Anterior cingulate cortex (tissue), 58 donors: ENCODE measurements at regions not wholly inside any gene's neighbourhood (a gene's known extent, or its start where the extent isn't known, plus 50 kb on each side); places are given as distances from the start of the nearest gene placed in this dataset.

Experiments used
- DNase-seq, 58 donors: peaks; one replicate each; lab custom pipeline; 2025; lab: John Stamatoyannopoulos, UW

DNA sequence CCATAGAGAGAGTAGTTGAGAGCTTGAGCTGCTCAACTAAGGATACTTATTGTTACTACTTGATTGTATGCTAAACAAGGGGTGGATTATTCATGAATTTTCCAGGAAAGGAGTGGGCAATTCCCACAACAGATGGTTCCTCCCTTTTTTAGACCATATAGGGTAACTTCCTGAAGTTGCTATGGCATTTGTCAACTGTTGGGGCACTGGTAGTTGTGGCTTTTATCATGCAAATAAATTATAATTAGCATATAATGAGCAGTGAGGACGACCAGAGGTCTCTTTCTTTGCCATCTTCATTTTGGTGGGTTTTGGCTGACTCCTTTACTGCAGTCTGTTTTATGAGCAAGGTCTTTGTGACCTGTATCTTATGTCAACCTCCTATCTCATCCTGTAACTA lies 1403.5 kb upstream of the PABPC4L start:
- DNase-seq = no peak

DNA sequence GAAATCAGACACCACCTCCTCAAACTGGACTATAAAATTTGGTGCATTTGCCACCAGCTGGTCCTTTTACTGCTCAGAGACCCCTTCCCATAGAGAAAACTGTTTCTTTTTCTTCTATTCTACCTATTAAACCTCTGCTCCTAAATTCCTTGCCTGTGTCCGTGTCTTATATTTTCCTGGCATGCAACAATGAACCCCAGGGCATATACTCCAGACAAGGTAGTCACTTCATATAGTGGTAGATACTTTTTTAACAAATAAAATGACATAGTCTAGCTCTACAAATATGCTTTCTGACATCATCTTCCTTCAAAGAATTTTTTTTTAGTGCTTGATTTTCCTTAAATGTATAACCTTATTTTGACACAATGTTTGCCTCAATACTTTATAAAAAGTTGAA lies 1402.9 kb upstream of the PABPC4L start:
- DNase-seq = no peak

DNA sequence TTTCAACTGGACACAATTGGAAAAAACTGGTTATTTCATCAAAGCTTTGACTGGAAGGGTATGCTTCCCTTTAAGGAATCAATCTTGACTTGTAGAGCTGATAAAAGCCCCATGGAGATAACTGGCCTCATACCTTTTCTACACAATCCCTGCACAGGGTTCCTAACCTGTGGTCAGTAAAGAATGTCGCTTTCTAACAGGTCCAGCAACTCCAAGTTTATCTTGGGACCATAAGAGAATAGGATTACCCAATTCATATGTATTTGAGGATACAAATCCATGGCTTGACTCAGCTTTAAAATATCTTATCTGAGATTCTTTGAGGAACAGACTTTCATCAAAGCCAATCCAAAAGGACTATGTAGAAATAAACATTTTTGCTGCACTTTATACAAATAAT lies 1399.8 kb upstream of the PABPC4L start:
- no peak for DNase-seq

DNA sequence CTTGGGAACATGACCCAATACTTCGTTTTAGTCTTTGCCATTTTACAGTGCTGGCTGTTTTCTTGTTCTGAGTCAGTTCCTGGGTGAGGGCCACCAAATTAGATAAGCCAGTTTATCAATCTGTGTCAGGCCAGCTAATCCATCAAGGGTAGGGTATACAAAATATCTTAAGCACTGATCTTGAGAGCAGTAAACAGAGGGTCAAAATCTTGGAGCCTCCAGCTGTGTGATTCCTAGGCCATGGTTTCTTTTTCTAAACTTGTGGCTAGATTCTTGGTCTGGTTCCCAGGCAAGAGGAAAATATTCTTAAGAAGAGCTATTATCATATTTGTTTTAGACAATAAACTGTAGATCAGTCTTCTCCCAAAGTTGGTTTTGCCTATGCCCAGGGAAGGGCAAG lies 1396.6 kb upstream of the PABPC4L start:
- no peak for DNase-seq

DNA sequence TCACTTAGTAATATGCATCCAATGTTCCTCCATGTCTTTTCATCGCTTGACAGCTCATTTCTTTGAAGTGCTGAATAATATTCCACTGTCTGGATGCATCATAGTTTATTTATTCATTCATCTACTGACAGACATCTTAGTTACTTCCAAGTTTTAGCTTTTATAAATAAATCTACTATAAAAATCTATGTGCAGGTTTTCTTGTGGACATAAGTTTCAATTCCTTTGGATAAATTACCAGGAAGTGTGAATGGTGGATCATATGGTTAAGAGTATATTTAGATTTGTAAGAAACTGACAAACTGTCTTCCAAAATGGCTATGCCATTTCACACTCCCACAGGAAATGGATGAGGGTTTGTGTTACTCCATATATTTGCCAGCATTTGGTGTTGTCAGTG lies 1392.9 kb upstream of the PABPC4L start:
- peak in 3 of 58 donors; percentile 13 to 24 (median 19) for DNase-seq

DNA sequence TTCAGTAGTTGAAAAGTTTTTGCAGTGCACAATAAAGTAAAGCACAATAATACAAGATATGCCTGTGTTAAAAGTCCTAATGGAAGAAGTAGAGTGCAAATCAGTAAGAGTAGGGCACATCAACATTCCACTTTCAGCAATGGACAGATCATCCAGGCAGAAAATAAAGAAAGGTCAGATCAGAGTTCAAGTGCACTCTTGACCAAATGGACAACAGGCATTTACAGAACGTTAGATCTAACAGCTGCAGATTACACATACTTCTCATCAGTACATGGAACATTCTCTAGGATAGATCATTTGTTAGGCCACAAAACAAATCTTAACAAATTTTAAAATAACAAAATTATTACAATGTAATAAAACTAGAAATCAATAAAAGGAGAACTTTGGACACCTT lies 1373.5 kb upstream of the PABPC4L start:
- no peak for DNase-seq

DNA sequence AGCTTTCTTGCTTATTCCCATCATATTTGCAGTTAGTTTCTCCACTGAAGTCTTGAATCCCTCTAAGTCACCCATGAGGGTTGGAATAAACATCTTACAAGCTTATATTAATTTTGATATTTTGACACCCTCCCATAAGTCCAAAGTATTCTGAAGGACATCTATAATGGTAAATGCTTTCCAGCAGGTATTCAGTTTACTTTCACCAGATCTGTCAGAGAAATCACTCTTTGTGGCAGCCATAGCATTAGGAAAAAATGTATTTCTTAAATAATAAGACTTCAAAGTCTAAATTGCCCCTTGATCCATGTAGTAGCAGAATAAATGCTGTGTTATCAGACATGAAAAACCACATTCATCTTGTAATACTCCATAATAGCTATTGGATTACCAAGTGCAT lies 1371.7 kb upstream of the PABPC4L start:
- no peak for DNase-seq

DNA sequence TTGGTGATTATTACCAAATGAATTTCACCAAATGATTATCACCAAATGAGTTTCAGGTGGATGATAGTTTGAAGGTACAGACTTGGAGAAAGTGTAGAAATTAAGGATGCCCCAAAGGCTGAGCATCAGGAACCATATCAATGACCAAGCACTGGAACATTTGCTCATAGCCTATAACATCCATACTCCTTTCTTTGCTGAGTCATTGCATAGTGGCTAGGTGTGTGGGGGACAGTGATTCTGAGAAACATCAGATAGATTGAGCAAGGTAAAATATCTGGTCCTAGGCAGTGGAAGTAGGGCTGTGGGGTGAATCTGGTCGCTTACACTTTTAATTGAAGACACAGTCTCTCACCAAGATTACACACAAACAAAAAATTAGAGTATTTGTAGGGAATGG lies 1362.5 kb upstream of the PABPC4L start:
- DNase-seq = no peak

DNA sequence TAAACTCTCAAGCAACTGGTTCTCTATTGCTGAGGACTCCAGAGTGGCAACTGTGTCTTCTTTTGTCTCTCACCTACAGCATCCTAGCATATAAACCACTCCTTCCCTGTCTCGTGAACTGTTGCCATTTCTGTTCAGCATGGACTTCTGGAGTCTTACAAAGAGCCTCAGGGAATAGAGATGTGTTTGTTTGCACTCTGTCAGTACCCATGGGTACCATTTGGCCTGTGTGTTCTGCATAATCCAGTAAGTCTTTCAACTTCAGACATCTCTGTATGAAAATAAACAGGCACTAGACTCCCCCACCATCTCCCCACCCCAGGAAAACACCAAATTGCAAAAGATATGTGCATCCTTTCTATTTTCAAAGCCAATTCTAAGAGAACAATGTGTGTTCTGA lies 1351.6 kb upstream of the PABPC4L start:
- no peak for DNase-seq

DNA sequence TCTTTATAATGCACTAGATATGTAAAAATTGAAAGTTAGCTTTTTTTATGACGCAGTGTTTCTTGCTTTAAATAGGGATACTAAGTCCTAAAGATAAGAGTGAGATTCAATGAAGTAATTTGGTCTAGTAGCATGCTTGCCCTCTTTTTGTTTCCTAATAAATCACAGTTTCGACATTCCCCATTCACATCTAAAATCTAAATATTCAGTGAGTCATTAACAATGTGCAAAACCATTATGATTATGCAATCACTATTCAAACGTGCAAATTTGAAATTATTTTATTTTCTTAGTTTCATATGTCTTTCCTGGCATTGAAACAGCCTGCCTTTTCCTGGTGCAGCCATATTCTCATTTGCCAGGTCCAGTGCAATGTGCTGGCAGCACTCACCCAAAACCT lies 1350.5 kb upstream of the PABPC4L start:
- DNase-seq = no peak

DNA sequence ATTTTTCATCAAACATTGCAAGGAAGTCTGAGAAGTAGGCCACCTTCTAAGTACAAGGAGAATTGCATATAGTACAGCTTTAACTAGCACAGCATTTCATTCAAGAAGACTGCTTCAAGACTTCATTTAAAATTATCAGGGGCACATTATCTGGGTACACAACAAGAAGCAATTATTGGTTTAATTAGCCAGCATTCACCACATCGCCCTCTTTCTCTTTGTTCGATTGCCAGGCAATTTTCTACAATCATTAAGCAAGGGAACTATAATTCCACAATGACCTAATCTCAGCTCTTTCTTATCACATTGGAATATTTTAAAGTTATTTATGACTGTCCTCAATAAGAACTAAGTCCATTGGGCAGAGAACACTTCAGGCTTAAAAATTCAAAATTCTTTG lies 1347.1 kb upstream of the PABPC4L start:
- DNase-seq = no peak

DNA sequence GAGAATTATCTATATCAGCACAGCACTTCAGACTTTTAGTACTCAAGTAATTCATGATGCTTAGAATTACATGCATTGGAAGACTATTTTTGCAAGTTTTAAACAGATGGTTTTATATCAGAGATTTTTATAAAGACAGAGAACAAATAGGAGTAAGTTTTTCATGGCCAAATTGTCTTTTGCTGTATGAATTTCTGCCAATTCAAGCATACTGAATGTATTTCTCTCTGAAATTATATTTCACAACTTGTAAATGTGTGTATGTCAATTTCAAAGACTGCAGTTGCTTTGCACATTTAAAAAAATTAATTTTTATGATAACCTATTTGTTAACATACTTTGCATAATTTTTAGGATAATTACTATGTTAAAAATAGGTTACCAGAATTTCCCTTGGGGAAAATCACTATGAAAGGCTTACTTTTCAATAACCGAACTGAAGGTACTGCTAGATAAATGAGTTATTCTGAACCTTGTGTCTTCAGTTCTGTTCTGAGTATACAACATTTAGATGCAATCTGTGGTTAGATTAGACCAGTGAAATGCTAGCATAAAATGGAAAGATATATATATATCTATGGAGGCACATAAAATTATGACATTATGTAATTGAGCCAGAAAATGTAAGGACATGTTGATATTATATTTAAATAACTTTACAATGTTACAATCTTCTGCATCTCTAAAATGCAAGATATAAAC lies 1344.2 kb upstream of the PABPC4L start:
- no peak for DNase-seq

DNA sequence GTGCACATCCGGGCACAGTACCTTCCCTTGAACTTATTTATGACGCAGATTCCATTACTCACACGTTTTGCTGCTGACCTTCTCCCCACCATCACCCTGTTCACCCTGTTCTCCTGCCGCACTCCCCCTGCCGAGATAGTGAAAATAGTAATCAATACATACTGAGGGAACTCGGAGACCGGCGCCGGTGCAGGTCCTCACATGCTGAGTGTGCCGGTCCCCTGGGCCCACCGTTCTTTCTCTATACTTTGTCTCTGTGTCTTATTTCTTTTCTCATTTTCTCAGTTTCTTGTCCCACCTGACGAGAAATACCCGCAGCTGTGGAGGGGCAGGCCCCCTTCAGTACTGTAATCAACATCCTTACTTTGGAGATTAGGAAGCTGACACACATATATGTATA lies 1337.1 kb upstream of the PABPC4L start:
- DNase-seq = no peak

DNA sequence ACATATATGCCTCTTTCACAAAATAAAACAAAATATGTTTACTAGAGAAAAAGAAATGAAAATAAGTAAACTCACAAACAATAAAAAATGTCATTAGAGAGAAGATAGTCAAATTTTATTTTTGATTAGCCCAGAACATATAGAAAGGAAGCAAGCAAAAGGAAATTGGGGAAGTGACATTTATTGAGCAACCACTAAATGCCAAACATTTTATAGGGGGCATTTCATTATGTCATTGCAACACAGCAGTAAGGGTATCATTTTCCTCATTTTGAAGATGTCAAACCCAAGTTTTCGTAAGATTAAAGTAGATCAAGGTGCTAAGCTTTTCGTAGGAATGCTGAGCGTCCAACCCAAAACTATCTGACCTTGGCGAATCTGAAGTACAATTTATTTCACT lies 1331.5 kb upstream of the PABPC4L start:
- DNase-seq = no peak

DNA sequence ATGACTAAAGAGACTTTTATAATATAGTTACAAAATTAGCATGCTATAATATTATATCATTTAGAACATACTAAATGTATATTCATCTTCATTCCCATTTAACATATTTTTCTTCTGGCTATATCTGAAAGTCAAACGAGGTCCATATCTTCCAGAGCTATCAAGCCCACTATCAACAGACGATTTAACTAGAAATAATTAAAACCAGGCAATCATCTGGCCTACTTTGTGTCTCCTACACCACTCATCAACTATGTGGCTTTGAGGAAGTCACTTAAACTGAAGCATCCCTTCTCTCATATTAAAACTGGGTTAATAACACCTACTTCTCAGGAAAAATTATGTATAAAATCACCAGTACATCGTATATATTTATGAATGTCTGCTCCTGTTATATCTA lies 1330.5 kb upstream of the PABPC4L start:
- DNase-seq = no peak

DNA sequence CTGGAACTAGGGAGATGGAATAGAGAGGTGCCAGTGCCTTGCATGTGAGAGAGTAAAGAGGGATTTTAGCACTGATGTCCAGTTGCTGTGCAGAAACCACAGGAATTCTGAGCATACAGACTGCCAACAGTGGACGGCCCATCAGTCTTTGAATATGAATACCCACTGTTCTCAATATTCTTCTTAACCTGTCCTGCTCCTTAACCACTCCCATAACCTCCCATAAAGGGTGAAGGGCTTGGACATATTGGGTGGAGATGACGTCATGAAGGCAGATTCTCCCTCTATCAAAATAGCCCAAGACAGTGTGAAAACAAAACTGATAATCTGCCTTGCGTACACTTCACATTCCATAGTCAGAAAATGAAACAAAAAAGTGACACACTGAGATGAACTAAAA lies 1313.7 kb upstream of the PABPC4L start:
- DNase-seq = no peak

DNA sequence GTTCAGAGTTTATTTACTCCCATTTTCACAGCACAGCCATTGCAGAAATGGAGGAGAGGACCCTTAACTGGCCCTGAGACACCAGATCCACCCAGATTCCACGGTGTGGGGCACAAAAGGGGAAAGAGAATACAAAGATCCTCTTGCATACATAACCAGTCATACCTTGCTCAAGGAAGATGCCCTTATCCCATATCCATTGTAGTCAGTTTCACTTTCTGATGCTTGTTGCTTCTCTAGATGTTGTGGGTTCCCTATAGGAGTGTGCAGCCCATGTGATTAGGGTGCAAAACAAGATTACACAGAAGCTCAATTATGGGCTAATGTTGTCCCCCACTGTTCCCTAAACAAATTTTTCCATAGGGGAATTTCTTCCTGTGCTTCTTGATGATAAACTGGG lies 1309.0 kb upstream of the PABPC4L start:
- no peak for DNase-seq

DNA sequence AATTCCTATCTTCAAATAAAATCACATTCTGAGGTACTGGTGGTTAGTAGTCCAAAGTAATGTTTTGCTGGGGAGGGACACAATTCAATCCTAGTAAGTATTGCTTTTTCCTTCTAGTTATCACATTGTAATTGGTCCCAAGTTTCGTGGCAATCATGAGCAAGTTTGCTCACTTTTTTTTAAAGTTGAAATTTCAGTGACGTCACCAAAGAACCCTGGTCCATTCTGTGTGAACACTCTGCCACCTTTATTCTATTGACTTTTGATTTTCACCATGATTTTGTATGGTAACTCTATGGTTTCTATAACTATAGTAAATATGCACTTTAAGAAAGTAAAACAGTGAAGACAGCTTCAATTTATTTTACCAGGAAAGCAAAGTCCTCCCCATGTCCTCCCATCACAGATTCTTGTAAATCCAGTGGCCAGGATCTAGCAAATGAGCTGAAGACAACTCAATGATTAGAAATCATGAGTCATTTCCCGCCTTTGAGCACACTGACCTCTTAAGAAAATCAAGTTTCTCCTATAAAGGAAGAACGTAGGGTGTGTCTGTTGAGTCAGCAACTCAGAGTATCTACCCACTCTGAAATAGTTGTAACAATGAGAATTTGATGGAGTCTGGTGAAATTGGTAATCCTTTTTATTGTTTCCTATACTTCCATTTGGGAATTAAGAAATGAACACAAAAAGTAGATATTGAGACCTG lies 1306.6 kb upstream of the PABPC4L start:
- no peak for DNase-seq

DNA sequence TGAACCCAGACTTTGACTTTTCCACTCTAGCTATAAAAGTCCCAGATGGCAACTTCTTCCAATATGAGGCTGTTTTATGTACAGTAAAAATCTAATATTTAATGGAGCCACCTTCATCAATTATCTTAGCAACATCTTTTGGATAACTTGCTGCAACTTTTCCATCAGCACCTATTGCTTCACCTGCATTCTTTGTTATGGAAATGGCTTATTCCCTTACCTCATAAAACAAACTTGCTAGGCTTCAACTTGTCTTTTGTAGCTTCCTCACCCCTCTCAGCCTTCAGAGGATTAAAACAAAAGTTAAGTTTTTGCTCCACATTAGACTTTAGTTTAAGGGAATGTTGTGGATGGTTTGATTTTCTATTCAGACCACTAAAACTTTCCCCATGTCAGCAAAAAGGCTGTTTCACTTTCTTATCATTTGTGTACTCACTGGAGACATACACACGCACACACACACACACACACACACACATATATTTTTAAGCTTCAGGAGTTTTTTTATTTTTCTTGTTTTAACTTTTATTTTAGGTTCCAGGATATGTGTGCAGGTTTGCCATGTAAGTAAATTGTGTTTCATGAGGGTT lies 1296.1 kb upstream of the PABPC4L start:
- DNase-seq = no peak

DNA sequence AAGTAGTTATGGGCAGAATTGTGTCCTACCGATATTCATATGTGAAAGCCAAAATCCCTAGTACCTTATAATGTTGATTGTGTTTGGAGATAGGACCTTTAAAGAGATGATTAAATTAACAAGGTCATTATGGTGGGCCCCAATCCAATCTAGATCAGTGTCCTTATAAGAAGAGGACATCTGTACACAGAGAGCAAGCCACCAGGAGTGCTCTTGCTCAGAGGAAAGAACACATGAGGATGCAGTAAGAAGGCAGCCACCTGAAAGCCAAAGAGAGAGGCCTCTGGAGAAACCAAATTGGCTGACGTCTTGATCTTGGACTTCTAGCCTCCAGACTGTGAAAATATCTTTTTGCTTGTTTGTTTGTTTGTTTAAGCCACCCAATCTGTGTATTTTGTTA lies 1290.8 kb upstream of the PABPC4L start:
- no peak for DNase-seq

DNA sequence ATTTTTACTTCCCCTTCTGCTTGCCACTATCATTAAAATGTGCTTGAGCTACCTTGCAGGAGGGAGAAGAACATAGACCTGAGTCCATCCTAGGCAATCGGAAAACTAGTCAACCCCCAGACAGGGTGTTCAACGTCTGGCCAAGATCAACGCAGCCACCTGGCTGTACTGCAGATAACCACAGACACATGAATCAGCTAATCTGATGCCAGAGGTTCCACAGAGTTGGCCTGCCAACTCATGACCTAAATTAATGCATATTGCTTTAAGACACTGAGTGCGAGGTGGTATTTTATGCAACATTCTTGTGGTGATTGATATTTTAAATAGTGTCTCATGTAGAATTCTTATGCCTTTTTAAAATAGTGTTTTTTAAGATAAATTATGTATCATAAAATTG lies 1283.8 kb upstream of the PABPC4L start:
- DNase-seq = no peak

DNA sequence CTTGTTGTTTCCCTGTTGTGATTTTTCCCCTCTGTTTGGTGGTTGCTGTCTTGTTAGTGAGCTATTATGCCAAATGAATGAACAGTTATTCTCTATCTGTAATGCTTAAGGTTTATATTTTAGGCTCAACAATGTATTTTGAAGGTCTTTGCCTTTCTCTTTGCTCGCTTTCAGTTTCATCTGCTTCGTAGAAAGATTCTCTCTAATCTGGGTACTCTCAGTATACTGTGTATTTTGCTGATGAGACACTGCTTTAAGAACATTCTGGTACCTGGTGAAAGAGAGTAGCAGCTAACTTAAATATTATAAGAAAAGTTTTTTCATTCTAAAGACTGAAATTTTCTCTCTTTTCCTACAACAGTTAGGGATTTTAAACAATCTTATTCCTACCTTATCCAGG lies 1274.7 kb upstream of the PABPC4L start:
- no peak for DNase-seq
